Activated CD4-positive, alpha-beta T cell treated with anti-CD3 and anti-CD28 coated beads, Interleukin-2, amount 50 U/mL, for 16 hours (primary cell): ENCODE measurements at regions not wholly inside any gene's neighbourhood (a gene's known extent, or its start where the extent isn't known, plus 50 kb on each side); places are given as distances from the start of the nearest gene placed in this dataset.
"Not testable (repeated sequence)": the region's sequence is repeated elsewhere in the genome, so short reads cannot be mapped to it uniquely, and the experiment has no call there.

Source experiments
- DNase-seq: peaks from one replicate; pipeline ENCODE4 v3.0.0-alpha.2; 2020

DNA sequence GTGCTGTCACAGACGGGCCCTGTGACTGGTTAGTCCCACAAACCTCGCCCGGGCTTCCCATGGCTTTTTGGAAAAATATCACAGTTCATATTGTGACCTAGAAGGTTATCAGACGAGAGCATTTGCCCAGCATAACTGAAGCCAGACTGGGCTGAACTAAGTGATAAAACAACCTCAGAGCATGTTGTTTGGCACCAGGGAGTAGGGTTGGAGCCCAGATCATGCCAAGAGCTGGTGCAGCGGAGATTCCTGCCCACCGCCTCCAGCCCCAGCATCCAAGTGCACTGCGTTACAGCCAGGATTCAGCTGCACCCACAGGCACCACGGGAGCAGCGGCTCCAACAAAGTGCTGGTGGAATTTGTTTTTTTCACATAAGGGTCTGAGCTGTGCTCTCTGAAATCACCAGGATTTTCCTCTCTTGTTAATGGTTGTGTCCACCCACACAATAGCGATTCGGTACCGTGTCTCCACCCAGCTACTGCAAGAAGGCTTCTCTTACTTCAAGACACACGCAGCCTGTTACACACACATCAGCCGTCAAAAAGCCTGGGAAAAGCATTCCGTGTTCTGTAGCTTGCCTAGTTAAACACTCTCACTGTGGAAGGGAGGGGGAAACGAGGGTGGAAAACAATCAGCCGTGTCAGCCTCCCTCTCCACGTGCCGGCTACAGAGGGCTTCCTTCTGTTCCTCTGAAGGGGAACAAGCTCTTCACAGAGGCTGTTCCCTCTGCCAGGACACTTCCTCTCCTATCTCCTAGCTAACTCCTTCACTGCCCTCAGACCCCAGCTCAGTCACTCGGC is 273.8 kb downstream of the C16orf95 start:
- DNase-seq: no peak

- DNase-seq: no peak
Measured at GRCh38 chr16:87044032-87044382, 273.2 kb downstream of the C16orf95 start.

GRCh38 chr16:87044829-87045228 is 272.4 kb downstream of the C16orf95 start:
- no peak for DNase-seq

GRCh38 chr16:87045466-87046216 is 271.6 kb downstream of the C16orf95 start:
- DNase-seq: no peak

DNA sequence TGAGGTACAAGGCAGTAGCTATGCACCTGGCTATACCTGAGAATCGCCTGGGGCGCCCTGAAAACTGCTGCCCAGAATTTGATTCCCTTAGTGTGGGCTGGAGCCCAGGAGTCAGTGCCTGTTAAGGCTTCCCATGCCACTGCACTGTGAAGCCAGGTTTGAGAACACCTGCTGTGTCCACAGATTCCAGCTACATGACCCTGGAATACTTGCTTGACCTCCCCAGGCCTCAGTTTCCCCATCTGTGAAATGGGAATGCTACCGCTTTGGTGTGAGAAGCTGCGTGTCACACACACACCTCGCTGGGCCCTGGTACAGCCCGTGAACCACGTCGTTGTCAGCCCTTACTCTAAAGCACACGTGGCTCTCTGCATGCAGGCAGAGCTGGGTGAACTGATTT is 271.0 kb downstream of the C16orf95 start:
- no peak for DNase-seq

DNA sequence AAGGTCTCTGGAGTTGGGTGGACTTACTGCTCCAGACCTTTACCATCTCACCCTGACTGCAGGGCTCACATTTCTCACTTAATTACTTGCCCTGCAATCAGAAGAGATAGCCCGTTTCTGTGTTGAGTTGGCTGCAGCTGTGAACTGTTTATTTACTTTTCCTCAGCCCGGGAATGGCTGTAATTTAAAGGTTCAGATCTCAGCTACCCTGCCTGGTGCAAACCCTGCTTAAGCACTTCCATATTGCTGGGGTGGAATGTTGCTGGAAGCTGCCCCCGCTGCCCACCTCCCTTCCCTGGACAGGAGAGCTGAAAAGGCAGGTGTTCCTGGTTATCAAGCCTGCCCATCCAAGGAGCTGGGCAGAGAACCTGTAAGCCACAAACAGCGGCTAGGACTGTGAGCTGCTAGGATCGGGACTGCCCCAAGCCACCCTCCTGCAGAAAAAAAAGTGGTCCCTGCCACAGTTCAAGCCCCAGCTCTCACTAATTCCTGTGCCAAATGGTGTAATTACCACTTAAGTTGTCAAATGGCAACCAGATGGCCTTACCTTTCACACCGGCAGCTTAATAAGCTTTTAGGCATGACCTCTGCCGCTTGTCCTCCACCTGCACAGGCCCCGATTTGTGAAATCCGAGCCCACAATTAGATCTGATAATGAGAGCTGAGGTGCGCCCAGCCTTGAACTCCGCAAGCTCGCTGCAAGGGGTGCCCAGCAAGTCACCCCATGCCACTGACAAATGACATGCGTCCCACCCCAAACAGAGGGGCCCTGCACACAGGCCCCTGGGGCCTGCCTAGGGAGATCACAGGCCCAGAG is 269.8 kb downstream of the C16orf95 start:
- no peak for DNase-seq

DNA sequence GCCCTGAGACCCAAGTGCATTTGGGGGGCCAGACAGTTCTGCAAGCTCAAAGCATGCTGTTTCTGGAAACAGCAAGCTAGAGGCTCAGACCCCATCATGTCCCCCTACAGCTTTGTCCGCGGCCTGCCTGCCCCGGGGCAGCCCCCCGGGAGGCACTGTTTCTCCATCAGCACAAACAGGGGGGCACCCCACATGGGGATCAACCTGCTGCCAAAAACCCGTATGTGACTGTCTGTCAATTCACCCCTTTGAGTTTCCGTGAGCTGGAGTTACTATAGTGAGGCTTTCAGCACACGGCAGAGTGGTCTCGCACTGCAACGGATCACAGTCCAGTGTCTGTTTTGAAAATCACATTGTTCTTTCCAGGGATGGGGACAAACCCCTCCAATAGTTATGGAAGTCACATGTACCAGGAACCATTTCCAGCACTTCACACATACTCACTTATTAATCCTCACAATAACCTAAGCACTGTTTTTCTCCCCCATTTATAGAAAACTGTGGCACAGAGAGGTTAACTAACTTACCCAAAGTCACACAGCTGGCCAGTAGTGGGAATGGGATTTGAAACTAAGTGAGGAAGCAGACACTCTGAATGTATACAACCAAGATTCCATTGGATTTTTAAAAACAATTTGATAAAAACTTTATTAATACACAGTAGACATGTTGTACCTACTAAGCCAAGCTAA is 269.0 kb downstream of the C16orf95 start:
- DNase-seq: no peak

DNA sequence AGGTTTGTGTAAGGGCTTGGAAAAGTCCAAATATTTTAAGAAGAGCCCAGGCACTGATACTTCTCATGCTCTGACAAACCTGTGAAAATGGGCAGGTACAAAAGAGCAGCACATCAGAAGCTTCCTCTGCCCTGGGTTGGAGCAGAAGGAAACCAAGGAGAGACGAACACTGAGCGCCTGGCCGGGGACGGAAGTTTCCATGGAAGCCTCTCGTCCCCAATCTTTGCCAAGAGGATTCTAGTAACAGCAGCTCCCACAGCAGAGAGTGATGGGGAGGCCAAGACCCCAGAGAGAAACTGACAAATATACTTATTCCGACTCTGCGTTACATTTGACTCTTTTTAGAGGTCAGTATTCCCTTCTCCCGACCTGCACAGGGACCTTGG is 268.5 kb downstream of the C16orf95 start:
- DNase-seq: no peak

- DNase-seq: not testable (repeated sequence)
Measured at GRCh38 chr16:87049216-87049615, 268.0 kb downstream of the C16orf95 start.

DNA sequence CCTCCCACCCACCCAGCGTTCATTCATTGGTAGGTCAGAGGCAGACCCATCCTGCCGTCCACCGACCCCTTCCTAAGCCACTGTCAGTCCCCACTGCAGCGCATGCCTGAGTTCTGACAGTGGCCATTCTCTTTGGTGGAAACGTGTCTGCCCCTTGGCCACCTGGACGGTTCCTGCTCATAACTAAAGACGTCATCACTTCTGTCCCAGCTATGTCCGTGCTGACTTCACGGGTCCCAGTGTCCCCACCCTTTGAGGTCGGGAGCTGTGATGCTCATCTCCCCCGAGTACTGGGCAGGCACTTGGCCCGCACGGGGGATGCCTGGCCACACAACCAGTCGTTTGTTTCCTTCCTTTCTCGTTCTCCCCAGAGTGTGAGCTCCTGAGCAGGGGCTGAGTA is 267.1 kb downstream of the C16orf95 start:
- DNase-seq: no peak

- no peak for DNase-seq
Measured at GRCh38 chr16:87051526-87052320, 265.5 kb downstream of the C16orf95 start.

- no peak for DNase-seq
Measured at GRCh38 chr16:87052506-87052905, 264.7 kb downstream of the C16orf95 start.

- DNase-seq: no peak
Measured at GRCh38 chr16:87053016-87053982, 263.9 kb downstream of the C16orf95 start.

- no peak for DNase-seq
Measured at GRCh38 chr16:87054154-87054553, 263.0 kb downstream of the C16orf95 start.

DNA sequence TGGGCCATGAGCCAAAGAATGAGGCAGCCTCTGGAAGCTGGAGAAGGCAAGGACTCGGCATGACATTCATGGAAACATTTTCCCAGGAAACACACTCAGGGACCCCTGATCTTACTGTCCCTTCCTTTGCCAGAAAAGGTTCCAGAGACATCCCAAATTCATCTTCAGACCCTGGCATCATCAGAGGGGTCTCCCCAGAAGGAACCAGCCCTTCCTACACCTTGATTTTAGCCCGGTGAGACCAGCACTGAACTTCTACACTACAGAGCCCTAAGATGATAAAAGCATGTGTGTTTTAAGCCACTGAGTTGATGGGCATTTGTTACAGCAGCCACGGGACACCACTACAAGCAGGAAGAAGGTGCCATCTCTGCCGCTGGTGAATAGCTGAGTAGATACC is 262.3 kb downstream of the C16orf95 start:
- DNase-seq: no peak

GRCh38 chr16:87056083-87056482 is 261.1 kb downstream of the C16orf95 start:
- no peak for DNase-seq

GRCh38 chr16:87056551-87056950 is 260.6 kb downstream of the C16orf95 start:
- DNase-seq: no peak

DNA sequence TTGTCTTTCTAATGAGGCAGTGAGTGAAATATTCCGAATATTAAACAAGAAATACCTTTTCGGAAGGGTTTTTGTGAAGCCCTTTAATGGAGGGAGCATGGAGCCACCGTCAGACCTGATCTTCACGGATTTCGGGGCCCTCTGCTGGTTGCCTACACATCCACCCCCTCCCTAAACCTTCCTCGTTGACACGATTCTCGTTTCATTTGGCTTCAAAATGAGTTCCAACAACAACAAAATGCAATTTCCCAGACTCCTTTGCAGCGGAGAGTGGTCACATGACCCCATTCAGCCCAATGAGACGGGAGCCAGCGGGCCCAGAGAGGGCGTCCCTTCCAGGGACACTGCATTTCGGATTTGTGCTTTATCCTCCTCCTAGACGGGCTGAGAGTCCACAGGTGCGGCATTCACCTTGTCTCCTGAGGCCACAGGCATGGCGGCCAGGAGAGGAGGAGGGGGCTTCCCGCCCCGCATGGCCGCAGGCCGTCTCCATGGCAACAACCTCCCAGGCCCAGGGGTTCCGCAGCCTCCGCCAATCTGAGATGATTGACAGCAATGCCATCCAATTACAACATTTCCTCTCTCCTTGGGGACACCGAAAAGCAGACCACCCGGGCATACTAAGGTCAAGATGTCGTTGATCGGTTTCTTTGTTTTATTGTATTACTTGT is 259.8 kb downstream of the C16orf95 start:
- DNase-seq: no peak

DNA sequence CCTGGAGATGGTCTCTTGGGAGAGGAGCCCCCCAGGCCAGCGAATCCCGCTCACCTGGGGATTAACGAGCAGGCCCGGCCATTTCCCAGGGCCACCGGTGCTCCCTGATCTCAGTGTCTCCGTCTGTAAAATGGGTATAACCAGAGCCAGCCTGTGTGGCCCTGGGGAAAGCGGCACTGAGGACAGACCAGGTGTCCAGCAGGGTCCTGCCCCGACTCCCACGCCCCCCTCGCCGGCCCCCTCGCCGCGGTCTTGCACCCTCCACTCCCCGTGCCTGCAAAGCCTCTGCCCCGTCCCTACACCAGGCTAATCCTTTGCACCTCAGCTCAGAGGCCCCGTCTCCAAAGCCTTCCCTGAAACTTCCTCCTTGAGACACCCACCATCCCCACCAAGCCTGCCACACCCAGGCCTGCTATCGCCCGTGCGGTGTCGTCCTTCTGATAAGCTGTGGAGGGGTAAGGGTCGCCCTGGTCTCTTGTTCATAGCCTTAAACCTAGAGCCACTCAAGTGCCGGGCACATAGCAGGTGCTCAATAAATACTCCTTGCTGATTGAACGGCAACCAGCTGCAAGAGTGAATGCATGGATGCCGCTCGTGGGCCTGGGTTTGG is 259.1 kb downstream of the C16orf95 start:
- no peak for DNase-seq

GRCh38 chr16:87058728-87059250 is 258.4 kb downstream of the C16orf95 start:
- DNase-seq: no peak
